ENCODE measurements at regions not wholly inside any gene's neighbourhood (a gene's known extent, or its start where the extent isn't known, plus 50 kb on each side); places are given as distances from the start of the nearest gene placed in this dataset.

- no peak for DNase-seq
- in situ Hi-C loops (cut with MboI; ENCODE audit: low pct_unique_long_range_greater_than_20kb, low sequenced_read_pairs) = no loop called here
These were observed 117.5 kb upstream of the RFLNA start for GRCh38 chr12:124177276-124177950.

GRCh38 chr12:124177951-124178316 is 117.0 kb upstream of the RFLNA start:
- DNase-seq = no peak
- in situ Hi-C loops (cut with MboI; ENCODE audit: low pct_unique_long_range_greater_than_20kb, low sequenced_read_pairs) = no loop called here

GRCh38 chr12:124179936-124180607 is 114.8 kb upstream of the RFLNA start:
- in situ Hi-C loops (cut with MboI; ENCODE audit: low pct_unique_long_range_greater_than_20kb, low sequenced_read_pairs) = no loop called here

GRCh38 chr12:124183172-124183571 is 111.7 kb upstream of the RFLNA start:
- no peak for DNase-seq
- in situ Hi-C loops (cut with MboI; ENCODE audit: low pct_unique_long_range_greater_than_20kb, low sequenced_read_pairs) = no loop called here

More at GRCh38 chr12:124179936-124180607, 114.8 kb upstream of the RFLNA start:
- no peak for DNase-seq

GRCh38 chr12:124184456-124184855 is 110.4 kb upstream of the RFLNA start:
- in situ Hi-C loops (cut with MboI; ENCODE audit: low pct_unique_long_range_greater_than_20kb, low sequenced_read_pairs) = no loop called here
- DNase-seq = no peak

- in situ Hi-C loops (cut with MboI; ENCODE audit: low pct_unique_long_range_greater_than_20kb, low sequenced_read_pairs) = no loop called here
- no peak for DNase-seq
These were observed 108.8 kb upstream of the RFLNA start for GRCh38 chr12:124185971-124186686.

- in situ Hi-C loops (cut with MboI; ENCODE audit: low pct_unique_long_range_greater_than_20kb, low sequenced_read_pairs) = no loop called here
These were observed 106.8 kb upstream of the RFLNA start for GRCh38 chr12:124188084-124188483.

GRCh38 chr12:124188561-124189405 is 106.1 kb upstream of the RFLNA start:
- no peak for DNase-seq
- in situ Hi-C loops (cut with MboI; ENCODE audit: low pct_unique_long_range_greater_than_20kb, low sequenced_read_pairs) = no loop called here

More at GRCh38 chr12:124188084-124188483, 106.8 kb upstream of the RFLNA start:
- no peak for DNase-seq

- DNase-seq = no peak
- in situ Hi-C loops (cut with MboI; ENCODE audit: low pct_unique_long_range_greater_than_20kb, low sequenced_read_pairs) = no loop called here
These were observed 104.4 kb upstream of the RFLNA start for GRCh38 chr12:124190312-124191023.

- DNase-seq = peak; percentile 81
- in situ Hi-C loops (cut with MboI; ENCODE audit: low pct_unique_long_range_greater_than_20kb, low sequenced_read_pairs) = no loop called here
These were observed 103.9 kb upstream of the RFLNA start for GRCh38 chr12:124191024-124191359.

- in situ Hi-C loops (cut with MboI; ENCODE audit: low pct_unique_long_range_greater_than_20kb, low sequenced_read_pairs) = no loop called here
- DNase-seq = no peak
These were observed 102.9 kb upstream of the RFLNA start for GRCh38 chr12:124191966-124192365.

- no peak for DNase-seq
- in situ Hi-C loops (cut with MboI; ENCODE audit: low pct_unique_long_range_greater_than_20kb, low sequenced_read_pairs) = no loop called here
These were observed 100.5 kb upstream of the RFLNA start for GRCh38 chr12:124194264-124194892.

GRCh38 chr12:124194893-124195566 is 99.9 kb upstream of the RFLNA start:
- in situ Hi-C loops (cut with MboI; ENCODE audit: low pct_unique_long_range_greater_than_20kb, low sequenced_read_pairs) = no loop called here
- no peak for DNase-seq

GRCh38 chr12:124195567-124195942 is 99.3 kb upstream of the RFLNA start:
- in situ Hi-C loops (cut with MboI; ENCODE audit: low pct_unique_long_range_greater_than_20kb, low sequenced_read_pairs) = no loop called here
- no peak for DNase-seq

GRCh38 chr12:124196236-124196635 is 98.7 kb upstream of the RFLNA start:
- no peak for DNase-seq
- in situ Hi-C loops (cut with MboI; ENCODE audit: low pct_unique_long_range_greater_than_20kb, low sequenced_read_pairs) = no loop called here

- in situ Hi-C loops (cut with MboI; ENCODE audit: low pct_unique_long_range_greater_than_20kb, low sequenced_read_pairs) = no loop called here
These were observed 93.6 kb upstream of the RFLNA start for GRCh38 chr12:124201248-124201647.

GRCh38 chr12:124203176-124203575 is 91.7 kb upstream of the RFLNA start:
- no peak for DNase-seq
- in situ Hi-C loops (cut with MboI; ENCODE audit: low pct_unique_long_range_greater_than_20kb, low sequenced_read_pairs) = no loop called here

More at GRCh38 chr12:124201248-124201647, 93.6 kb upstream of the RFLNA start:
- DNase-seq = no peak

GRCh38 chr12:124205405-124205804 is 89.5 kb upstream of the RFLNA start:
- no peak for DNase-seq
- in situ Hi-C loops (cut with MboI; ENCODE audit: low pct_unique_long_range_greater_than_20kb, low sequenced_read_pairs) = no loop called here
